ENCODE measurements at regions not wholly inside any gene's neighbourhood (a gene's known extent, or its start where the extent isn't known, plus 50 kb on each side); places are given as distances from the start of the nearest gene placed in this dataset.
"Not testable (repeated sequence)": the region's sequence is repeated elsewhere in the genome, so short reads cannot be mapped to it uniquely, and the experiment has no call there.

GRCh38 chrX:45621376-45622041, 420.8 kb upstream of the DIPK2B start:
- H3K27me3 ChIP-seq: no peaks in the 10 kb centered on the region
- no peak overlapping the region for H3K4me3 ChIP-seq
- no peaks in the 10 kb centered on the region for H3K4me1 ChIP-seq
- H3K9me3 ChIP-seq: no peaks in the 10 kb centered on the region
- TF ChIP-seq EP300 (IDR thresholded peaks at IDR 0.05): no peak
- no peak for TF ChIP-seq POLR2AphosphoS5 (IDR thresholded peaks at IDR 0.05)
- no peak for TF ChIP-seq CTCF (IDR thresholded peaks at IDR 0.05)
- no peak for TF ChIP-seq POLR2A (IDR thresholded peaks at IDR 0.05)
- H3K27ac ChIP-seq: no peak overlapping the region
- DNase-seq (no peak), ATAC-seq (ENCODE audit: low FRiP score in 2 of 2) (no peak)
- H3K36me3 ChIP-seq: no peaks in the 10 kb centered on the region
- WGBS, 2 donors: 58 to 88% methylated on average over 7 of the region's 7 CpGs

GRCh38 chrX:45619290-45619689, 418.6 kb upstream of the DIPK2B start:
- DNase-seq (no peak), ATAC-seq (ENCODE audit: low FRiP score in 2 of 2) (no peak)
- Histone ChIP-seq H3K4me3 (no peak overlapping the region), H3K4me1 (no peaks in the 10 kb centered on the region), H3K27ac (no peak overlapping the region), H3K36me3 (no peaks in the 10 kb centered on the region), H3K9me3 (no peaks in the 10 kb centered on the region), H3K27me3 (no peaks in the 10 kb centered on the region)
- TF ChIP-seq EP300 (IDR thresholded peaks at IDR 0.05) (no peak), CTCF (IDR thresholded peaks at IDR 0.05) (no peak), POLR2A (IDR thresholded peaks at IDR 0.05) (no peak), POLR2AphosphoS5 (IDR thresholded peaks at IDR 0.05) (no peak)
- 38% methylated on average over 2 of the region's 2 CpGs for WGBS, 2 donors

GRCh38 chrX:45615591-45615990, 414.9 kb upstream of the DIPK2B start:
- H3K9me3 ChIP-seq: peaks cover 0 to 13% (median 0%) of the 10 kb centered on the region in 4 donors
- H3K27me3 ChIP-seq; H3K36me3 ChIP-seq; H3K4me3 ChIP-seq; DNase-seq; ATAC-seq (ENCODE audit: low FRiP score in 2 of 2); H3K27ac ChIP-seq; H3K4me1 ChIP-seq: not testable (repeated sequence)
- 88 to 89% methylated on average over 7 to 8 of the region's 8 CpGs for WGBS, 2 donors

GRCh38 chrX:45614853-45615252, 414.2 kb upstream of the DIPK2B start:
- no peak for ATAC-seq (ENCODE audit: low FRiP score in 2 of 2)
- 64 to 68% methylated on average over 2 of the region's 2 CpGs for WGBS, 2 donors
- Histone ChIP-seq H3K4me3 (no peak overlapping the region), H3K36me3 (no peaks in the 10 kb centered on the region), H3K27me3 (no peaks in the 10 kb centered on the region), H3K27ac (no peak overlapping the region), H3K9me3 (peaks cover 0 to 13% (median 0%) of the 10 kb centered on the region in 4 donors), H3K4me1 (no peaks in the 10 kb centered on the region)
- no peak for TF ChIP-seq POLR2A (IDR thresholded peaks at IDR 0.05)
- TF ChIP-seq EP300 (IDR thresholded peaks at IDR 0.05): no peak
- TF ChIP-seq CTCF (IDR thresholded peaks at IDR 0.05): no peak
- no peak for TF ChIP-seq POLR2AphosphoS5 (IDR thresholded peaks at IDR 0.05)
- DNase-seq: no peak

GRCh38 chrX:45602151-45602550, 401.5 kb upstream of the DIPK2B start:
- Histone ChIP-seq H3K9me3 (peaks cover 0 to 9% (median 0%) of the 10 kb centered on the region in 4 donors), H3K36me3 (no peaks in the 10 kb centered on the region), H3K27ac (no peak overlapping the region), H3K4me1 (no peaks in the 10 kb centered on the region), H3K4me3 (no peak overlapping the region), H3K27me3 (no peaks in the 10 kb centered on the region)
- no peak for TF ChIP-seq CTCF (IDR thresholded peaks at IDR 0.05)
- no peak for TF ChIP-seq POLR2AphosphoS5 (IDR thresholded peaks at IDR 0.05)
- TF ChIP-seq POLR2A (IDR thresholded peaks at IDR 0.05): no peak
- no peak for TF ChIP-seq EP300 (IDR thresholded peaks at IDR 0.05)
- DNase-seq (no peak), ATAC-seq (ENCODE audit: low FRiP score in 2 of 2) (no peak)
- 38 to 59% methylated on average over 2 of the region's 2 CpGs for WGBS, 2 donors
